ENCODE measurements at regions not wholly inside any gene's neighbourhood (a gene's known extent, or its start where the extent isn't known, plus 50 kb on each side); places are given as distances from the start of the nearest gene placed in this dataset.

DNA sequence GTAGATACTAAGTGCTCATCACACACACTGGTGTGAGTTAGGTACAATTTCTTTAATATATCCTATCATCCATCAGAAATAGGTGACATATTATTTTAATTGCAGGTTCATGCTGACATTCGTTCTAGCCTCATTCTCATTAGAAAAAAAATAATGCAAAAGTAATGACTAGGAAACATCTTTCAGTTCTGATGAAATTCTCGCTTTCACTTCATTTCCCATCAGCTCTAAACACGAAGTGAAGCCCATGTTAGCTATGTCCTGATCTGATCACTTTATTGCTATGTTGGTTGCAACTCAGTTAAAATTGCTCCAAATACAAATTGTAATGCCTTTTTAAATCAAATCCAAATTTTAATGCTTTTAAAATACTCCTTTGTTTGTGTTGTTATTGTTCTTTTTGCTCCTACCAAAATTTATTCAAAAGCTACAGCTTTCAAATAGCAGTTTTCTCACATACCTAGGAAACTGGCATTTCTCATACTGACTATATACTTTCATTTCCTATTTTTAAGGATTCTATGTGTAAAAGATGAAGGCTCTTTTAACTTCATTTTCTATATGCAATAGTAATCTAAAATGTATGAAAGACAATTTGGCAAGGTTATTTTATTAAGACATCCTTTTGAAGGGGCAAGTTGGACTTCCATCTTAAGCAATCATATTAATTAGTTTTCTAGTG, 1237.8 kb upstream of the ACO1 start:
- Histone ChIP-seq H3K4me1 (no peaks in the 10 kb centered on the region), H3K27me3 (no peaks in the 10 kb centered on the region), H3K27ac (no peak overlapping the region), H3K9me3 (no peaks in the 10 kb centered on the region), H3K36me3 (no peaks in the 10 kb centered on the region), H3K4me3 (no peak overlapping the region)
- 60 to 62% methylated on average over 3 of the region's 3 CpGs for WGBS, 2 donors
- TF ChIP-seq, protein P1, sequence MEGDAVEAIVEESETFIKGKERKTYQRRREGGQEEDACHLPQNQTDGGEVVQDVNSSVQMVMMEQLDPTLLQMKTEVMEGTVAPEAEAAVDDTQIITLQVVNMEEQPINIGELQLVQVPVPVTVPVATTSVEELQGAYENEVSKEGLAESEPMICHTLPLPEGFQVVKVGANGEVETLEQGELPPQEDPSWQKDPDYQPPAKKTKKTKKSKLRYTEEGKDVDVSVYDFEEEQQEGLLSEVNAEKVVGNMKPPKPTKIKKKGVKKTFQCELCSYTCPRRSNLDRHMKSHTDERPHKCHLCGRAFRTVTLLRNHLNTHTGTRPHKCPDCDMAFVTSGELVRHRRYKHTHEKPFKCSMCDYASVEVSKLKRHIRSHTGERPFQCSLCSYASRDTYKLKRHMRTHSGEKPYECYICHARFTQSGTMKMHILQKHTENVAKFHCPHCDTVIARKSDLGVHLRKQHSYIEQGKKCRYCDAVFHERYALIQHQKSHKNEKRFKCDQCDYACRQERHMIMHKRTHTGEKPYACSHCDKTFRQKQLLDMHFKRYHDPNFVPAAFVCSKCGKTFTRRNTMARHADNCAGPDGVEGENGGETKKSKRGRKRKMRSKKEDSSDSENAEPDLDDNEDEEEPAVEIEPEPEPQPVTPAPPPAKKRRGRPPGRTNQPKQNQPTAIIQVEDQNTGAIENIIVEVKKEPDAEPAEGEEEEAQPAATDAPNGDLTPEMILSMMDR (IDR thresholded peaks at IDR 0.05) = no peak
- TF ChIP-seq POLR2A (IDR thresholded peaks at IDR 0.05) = no peak
- intact Hi-C loops (cut with DNase I) = no loop called here
- no peak for DNase-seq

DNA sequence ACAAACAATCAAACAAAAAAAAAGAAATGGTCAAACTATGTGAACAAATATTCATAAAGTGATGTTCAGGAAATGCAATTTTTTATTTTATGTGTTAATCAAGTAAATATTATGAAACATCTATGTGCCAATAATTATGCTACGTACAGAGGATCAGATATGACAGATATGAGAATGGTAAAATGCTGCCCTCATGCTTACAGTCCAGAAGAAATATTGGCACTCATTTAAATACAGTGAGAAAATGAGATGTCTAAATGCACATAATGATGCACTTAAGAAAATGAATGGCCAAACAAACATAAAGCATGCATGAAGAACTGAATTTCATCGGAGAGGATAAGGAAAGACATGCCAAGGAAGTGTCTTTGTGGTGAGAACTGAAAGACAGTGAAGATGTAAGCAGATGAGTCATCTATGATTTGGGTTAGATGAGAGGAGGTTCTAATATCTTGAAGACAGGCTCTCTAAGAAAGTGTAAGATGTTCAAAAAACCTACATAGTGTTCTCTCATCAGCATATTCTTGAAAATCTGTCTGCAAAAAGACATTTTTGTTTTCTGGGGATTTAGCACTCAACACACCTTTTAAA, 1231.1 kb upstream of the ACO1 start:
- 40 to 41% methylated on average over 2 of the region's 2 CpGs for WGBS, 2 donors
- DNase-seq = no peak
- intact Hi-C loops (cut with DNase I) = no loop called here
- H3K4me1 ChIP-seq = no peaks in the 10 kb centered on the region
- no peaks in the 10 kb centered on the region for H3K27me3 ChIP-seq
- H3K4me3 ChIP-seq = no peak overlapping the region
- no peak overlapping the region for H3K27ac ChIP-seq
- H3K36me3 ChIP-seq = no peaks in the 10 kb centered on the region
- H3K9me3 ChIP-seq = no peaks in the 10 kb centered on the region
- TF ChIP-seq POLR2A (IDR thresholded peaks at IDR 0.05) = no peak
- TF ChIP-seq, protein P1 (IDR thresholded peaks at IDR 0.05) = no peak

DNA sequence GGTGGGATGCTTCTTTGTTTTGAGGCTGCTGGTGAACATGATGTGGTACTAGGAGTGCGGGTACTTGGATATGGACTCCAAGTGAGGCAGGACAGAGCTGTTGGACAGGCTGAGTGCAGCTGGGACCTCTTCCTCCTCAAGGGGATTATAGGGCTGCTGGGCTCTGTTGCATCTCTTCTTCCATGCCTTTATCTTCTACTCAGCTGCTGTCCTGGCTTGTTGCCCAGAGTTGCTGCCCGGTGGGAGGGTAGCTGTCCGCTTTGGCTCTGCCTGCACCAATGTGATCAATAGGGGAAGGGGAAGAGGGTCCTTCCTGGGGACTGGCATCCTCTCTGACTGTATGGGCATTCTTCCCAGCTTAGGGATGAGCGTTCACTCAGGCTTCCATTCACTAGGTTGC, 1217.9 kb upstream of the ACO1 start:
- DNase-seq = no peak
- H3K9me3 ChIP-seq = no peaks in the 10 kb centered on the region
- no peak for TF ChIP-seq POLR2A (IDR thresholded peaks at IDR 0.05)
- TF ChIP-seq, protein P1 (IDR thresholded peaks at IDR 0.05) = no peak
- no peaks in the 10 kb centered on the region for H3K36me3 ChIP-seq
- 57 to 70% methylated on average over 2 to 4 of the region's 4 CpGs for WGBS, 2 donors
- no peak overlapping the region for H3K27ac ChIP-seq
- no peak overlapping the region for H3K4me3 ChIP-seq
- H3K27me3 ChIP-seq = no peaks in the 10 kb centered on the region
- intact Hi-C loops (cut with DNase I) = no loop called here
- H3K4me1 ChIP-seq = no peaks in the 10 kb centered on the region

DNA sequence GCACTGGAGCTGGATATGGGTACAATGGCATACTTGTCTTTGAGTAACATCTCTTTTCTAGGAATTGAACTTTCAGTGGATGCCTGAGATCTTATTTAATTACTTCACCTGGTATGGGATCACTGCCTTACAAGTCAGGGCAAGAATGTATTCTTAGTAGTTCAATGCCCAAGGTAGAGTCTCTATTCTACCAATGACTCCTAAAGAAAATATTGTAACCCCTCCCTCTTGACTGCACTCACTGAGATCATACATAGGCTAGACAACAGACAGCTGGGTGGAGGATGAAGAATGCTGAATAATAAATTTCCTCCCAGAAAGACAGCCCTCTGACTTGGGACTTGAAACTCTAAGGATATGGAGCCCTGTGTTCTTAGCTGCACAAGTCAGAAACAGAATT, 1216.3 kb upstream of the ACO1 start:
- H3K4me1 ChIP-seq = no peaks in the 10 kb centered on the region
- no peaks in the 10 kb centered on the region for H3K27me3 ChIP-seq
- no peak overlapping the region for H3K4me3 ChIP-seq
- no peak for DNase-seq
- H3K27ac ChIP-seq = no peak overlapping the region
- H3K9me3 ChIP-seq = no peaks in the 10 kb centered on the region
- intact Hi-C loops (cut with DNase I) = no loop called here
- no peaks in the 10 kb centered on the region for H3K36me3 ChIP-seq
- TF ChIP-seq POLR2A (IDR thresholded peaks at IDR 0.05) = no peak
- TF ChIP-seq, protein P1 (IDR thresholded peaks at IDR 0.05) = no peak

DNA sequence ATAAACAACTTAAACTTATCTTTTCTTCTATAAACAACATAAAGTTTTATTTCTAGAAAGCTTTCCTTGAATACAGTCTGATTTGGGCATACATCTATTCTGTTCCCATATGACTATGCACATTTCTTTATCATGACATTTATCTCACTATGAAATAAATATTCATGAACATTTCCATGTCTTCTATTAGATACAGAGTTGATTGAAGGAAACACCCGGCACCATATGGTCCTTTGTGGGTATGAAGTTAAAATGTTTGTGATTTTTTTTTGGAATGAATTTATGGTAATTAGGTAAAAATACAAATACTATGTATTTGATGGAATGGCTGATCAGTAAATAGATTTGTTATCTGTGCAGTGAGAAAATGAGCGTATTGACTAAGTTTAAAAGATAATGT, 1209.8 kb upstream of the ACO1 start:
- Histone ChIP-seq H3K36me3 (no peaks in the 10 kb centered on the region), H3K27me3 (no peaks in the 10 kb centered on the region), H3K4me3 (no peak overlapping the region), H3K4me1 (no peaks in the 10 kb centered on the region), H3K27ac (no peak overlapping the region), H3K9me3 (no peaks in the 10 kb centered on the region)
- intact Hi-C loops (cut with DNase I) = no loop called here
- TF ChIP-seq, protein P1 (IDR thresholded peaks at IDR 0.05) = no peak
- TF ChIP-seq POLR2A (IDR thresholded peaks at IDR 0.05) = no peak
- 77 to 90% methylated on average over 2 of the region's 2 CpGs for WGBS, 2 donors
- no peak for DNase-seq
